GM06990 (cell line): ENCODE measurements at regions not wholly inside any gene's neighbourhood (a gene's known extent, or its start where the extent isn't known, plus 50 kb on each side); places are given as distances from the start of the nearest gene placed in this dataset.

Experiments used
- DNase-seq: peaks from one replicate; pipeline ENCODE4 v3.0.0-alpha.2; 2011; ENCODE audit not compliant: insufficient read length; ENCODE audit errors: extremely low read depth
- H3K27me3 ChIP-seq: replicated peaks from 2 replicates; pipeline ENCODE4 v1.6.0; 2011; ENCODE audit warnings: low read length; ENCODE audit not compliant: control insufficient read depth, insufficient read depth
- H3K36me3 ChIP-seq: 2 replicates; pipeline ENCODE4 v1.5.1; 2011; ENCODE audit warnings: low read length; ENCODE audit not compliant: control insufficient read depth, insufficient read depth
- H3K4me3 ChIP-seq: replicated peaks from 2 replicates; pipeline ENCODE4 v1.5.1; 2011; ENCODE audit warnings: low read depth, mild to moderate bottlenecking, control low read depth, low read length
- TF ChIP-seq, protein P1 (sequence below): IDR thresholded peaks from 2 replicates; pipeline ENCODE4 v1.5.1; 2011; ENCODE audit warnings: low read length, control low read depth, mild to moderate bottlenecking, inconsistent platforms; ENCODE audit not compliant: insufficient read depth, poor library complexity, severe bottlenecking

DNA sequence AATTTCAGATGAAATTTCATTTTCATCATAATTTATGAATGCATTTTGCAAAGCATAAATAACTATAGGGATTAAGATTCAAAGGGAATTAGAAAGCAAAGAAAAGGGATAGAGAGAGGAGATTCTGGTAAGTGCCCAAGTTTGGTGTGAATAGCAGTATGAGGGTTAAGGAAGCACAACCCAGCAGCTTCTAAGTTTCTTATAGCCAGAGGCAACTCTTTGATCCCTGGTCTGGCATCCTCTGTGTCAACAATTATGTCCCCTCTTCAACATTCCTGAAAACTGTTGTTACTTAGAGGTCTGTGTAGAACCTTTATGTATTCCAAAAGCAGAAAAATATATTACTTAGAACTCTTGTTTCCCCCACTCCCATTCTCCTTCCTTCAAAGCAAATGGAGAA lies 171.6 kb upstream of the SATB2 start:
- TF ChIP-seq, protein P1, sequence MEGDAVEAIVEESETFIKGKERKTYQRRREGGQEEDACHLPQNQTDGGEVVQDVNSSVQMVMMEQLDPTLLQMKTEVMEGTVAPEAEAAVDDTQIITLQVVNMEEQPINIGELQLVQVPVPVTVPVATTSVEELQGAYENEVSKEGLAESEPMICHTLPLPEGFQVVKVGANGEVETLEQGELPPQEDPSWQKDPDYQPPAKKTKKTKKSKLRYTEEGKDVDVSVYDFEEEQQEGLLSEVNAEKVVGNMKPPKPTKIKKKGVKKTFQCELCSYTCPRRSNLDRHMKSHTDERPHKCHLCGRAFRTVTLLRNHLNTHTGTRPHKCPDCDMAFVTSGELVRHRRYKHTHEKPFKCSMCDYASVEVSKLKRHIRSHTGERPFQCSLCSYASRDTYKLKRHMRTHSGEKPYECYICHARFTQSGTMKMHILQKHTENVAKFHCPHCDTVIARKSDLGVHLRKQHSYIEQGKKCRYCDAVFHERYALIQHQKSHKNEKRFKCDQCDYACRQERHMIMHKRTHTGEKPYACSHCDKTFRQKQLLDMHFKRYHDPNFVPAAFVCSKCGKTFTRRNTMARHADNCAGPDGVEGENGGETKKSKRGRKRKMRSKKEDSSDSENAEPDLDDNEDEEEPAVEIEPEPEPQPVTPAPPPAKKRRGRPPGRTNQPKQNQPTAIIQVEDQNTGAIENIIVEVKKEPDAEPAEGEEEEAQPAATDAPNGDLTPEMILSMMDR, result no peak
- Histone ChIP-seq H3K27me3 (no peaks in the 10 kb centered on the region), H3K4me3 (no peak overlapping the region), H3K36me3 (no peaks in the 10 kb centered on the region)
- no peak for DNase-seq

DNA sequence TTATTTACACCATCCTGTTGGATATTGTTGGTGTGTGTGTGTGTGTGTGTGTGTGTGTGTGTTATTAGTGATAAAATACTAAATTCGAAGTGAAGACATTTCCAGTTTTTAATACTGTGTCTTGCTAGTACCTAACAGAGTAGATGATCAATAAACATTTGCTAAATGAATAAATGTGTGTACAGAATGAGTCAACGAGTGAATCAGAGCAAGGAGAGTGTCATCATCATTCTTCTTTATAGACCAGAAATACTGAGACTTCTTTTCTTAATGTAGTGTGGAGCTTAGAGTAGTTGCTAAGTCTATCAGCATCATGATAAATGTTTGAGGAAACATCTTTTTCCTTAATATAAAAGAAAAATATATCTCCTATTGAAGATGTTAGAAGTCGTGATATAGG lies 169.7 kb upstream of the SATB2 start:
- DNase-seq, result no peak
- TF ChIP-seq, protein P1, result no peak
- Histone ChIP-seq H3K27me3 (no peaks in the 10 kb centered on the region), H3K36me3 (no peaks in the 10 kb centered on the region), H3K4me3 (no peak overlapping the region)

DNA sequence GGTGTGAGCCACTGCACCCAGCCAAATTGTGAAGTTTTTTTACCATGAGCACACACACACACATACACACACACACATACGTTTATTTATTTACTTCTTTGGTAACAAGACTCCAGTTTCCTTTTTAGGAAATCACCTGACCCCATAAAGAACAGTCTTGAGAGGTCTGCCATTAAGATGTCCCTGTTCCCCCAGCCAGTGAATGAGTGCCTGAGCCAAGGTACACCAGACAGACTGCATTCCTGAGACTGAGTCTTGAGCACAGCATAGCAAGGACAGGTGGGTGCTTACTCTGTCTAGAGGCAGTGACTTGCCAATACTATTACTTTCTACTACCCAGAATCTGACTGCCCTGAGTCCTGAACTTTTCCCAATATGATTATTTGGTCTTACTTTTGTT lies 167.2 kb upstream of the SATB2 start:
- H3K27me3 ChIP-seq, result no peaks in the 10 kb centered on the region
- H3K36me3 ChIP-seq, result no peaks in the 10 kb centered on the region
- no peak overlapping the region for H3K4me3 ChIP-seq
- TF ChIP-seq, protein P1, result no peak
- DNase-seq, result no peak

DNA sequence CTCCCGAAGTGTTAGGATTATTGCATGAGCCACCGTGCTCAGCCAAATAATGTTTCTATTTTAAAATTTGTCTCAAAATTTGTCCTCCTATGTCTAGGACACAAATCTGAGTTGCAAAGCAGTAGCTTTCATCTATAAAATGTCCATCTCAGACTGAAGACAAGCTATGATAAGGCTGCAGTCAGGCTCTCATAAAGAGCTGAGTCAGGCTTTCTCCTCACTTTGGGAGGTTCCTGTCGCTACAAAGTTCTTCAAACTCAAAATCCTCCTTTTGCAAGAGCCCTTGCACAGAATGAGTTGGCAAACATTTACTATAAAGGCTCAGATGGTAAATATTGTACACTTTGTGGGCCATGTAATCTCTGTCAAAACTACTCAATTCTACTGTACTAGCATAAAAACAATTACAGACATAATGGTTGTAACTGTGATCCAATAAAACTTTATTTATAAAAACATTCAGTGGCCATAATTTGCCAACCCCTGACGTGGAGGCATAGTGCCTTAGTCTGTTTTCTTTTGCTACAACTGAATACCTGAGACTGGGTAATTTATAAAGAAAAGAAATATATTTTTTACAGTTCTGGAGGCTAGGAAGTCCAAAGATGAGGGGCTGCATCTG lies 154.9 kb upstream of the SATB2 start:
- H3K27me3 ChIP-seq, result 0 out of 2 replicates have a peak, but pooled peaks cover 1% of the 10 kb centered on the region
- TF ChIP-seq, protein P1, result no peak
- H3K4me3 ChIP-seq, result no peak overlapping the region
- H3K36me3 ChIP-seq, result no peaks in the 10 kb centered on the region
- no peak for DNase-seq

DNA sequence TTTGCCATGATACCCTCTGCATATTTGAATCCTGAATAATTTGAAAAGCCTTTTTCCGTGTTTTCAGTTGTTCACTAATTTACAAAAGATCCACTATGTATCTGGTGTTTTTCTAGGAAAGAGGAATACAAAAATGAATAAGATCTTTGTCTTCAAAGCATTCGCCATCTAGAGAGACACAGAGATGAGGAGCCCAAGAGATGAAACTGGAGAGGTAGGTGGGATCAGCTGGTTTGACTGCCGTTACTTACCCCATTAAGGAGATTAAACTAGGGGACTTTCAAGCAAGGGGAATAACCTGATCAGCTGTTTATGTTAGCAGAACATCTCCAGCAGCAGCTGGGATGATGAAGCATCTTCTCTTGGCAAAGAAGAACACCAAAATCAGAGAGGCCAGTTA lies 150.2 kb upstream of the SATB2 start:
- no peak overlapping the region for H3K4me3 ChIP-seq
- TF ChIP-seq, protein P1, result no peak
- 0 out of 2 replicates have a peak, but pooled peaks cover 1% of the 10 kb centered on the region for H3K27me3 ChIP-seq
- DNase-seq, result no peak
- no peaks in the 10 kb centered on the region for H3K36me3 ChIP-seq
